GM13976 (cell line): ENCODE measurements at regions not wholly inside any gene's neighbourhood (a gene's known extent, or its start where the extent isn't known, plus 50 kb on each side); places are given as distances from the start of the nearest gene placed in this dataset.

Experiments
- DNase-seq: peaks from one replicate; pipeline ENCODE4 v3.0.0; 2012; ENCODE audit warnings: low spot score
- CTCF ChIP-seq: IDR thresholded peaks from 2 replicates; pipeline ENCODE4 v1.5.1; 2012; ENCODE audit warnings: borderline replicate concordance, mild to moderate bottlenecking; ENCODE audit not compliant: insufficient read depth; ENCODE audit errors: extremely low read depth, missing control alignments, control extremely low read depth
- in situ Hi-C: fragments of 300-500 bp; cut with MboI; formaldehyde crosslinking; loops from one replicate; pipeline ENCODE4 v1.12.0; 2022; ENCODE audit warnings: low sequenced_read_pairs, mixed read lengths, inconsistent platforms; ENCODE audit not compliant: unreplicated experiment

- in situ Hi-C loops, result no loop called here
- TF ChIP-seq CTCF, result no peak
- no peak for DNase-seq
Observed at GRCh38 chr4:93888308-93888707, 59.8 kb downstream of the ATOH1 start.

- in situ Hi-C loops, result no loop called here
- DNase-seq, result no peak
- TF ChIP-seq CTCF, result no peak
Observed at GRCh38 chr4:93888768-93889167, 60.2 kb downstream of the ATOH1 start.

GRCh38 chr4:93891244-93891643 is 62.7 kb downstream of the ATOH1 start:
- DNase-seq, result no peak
- no peak for TF ChIP-seq CTCF
- in situ Hi-C loops, result no loop called here

- in situ Hi-C loops, result no loop called here
- no peak for DNase-seq
- TF ChIP-seq CTCF, result no peak
Observed at GRCh38 chr4:93894995-93895394, 66.4 kb downstream of the ATOH1 start.

- in situ Hi-C loops, result no loop called here
- TF ChIP-seq CTCF, result no peak
- no peak for DNase-seq
Observed at GRCh38 chr4:93896516-93896915, 68.0 kb downstream of the ATOH1 start.

- TF ChIP-seq CTCF, result peak; percentile 21
- DNase-seq, result peak; percentile 18
- in situ Hi-C loops, result no loop called here
Observed at GRCh38 chr4:93897559-93897958, 69.0 kb downstream of the ATOH1 start.

GRCh38 chr4:93908778-93909177 is 80.2 kb downstream of the ATOH1 start:
- TF ChIP-seq CTCF, result no peak
- DNase-seq, result no peak
- in situ Hi-C loops, result no loop called here
